ENCODE measurements at regions not wholly inside any gene's neighbourhood (a gene's known extent, or its start where the extent isn't known, plus 50 kb on each side); places are given as distances from the start of the nearest gene placed in this dataset.

DNA sequence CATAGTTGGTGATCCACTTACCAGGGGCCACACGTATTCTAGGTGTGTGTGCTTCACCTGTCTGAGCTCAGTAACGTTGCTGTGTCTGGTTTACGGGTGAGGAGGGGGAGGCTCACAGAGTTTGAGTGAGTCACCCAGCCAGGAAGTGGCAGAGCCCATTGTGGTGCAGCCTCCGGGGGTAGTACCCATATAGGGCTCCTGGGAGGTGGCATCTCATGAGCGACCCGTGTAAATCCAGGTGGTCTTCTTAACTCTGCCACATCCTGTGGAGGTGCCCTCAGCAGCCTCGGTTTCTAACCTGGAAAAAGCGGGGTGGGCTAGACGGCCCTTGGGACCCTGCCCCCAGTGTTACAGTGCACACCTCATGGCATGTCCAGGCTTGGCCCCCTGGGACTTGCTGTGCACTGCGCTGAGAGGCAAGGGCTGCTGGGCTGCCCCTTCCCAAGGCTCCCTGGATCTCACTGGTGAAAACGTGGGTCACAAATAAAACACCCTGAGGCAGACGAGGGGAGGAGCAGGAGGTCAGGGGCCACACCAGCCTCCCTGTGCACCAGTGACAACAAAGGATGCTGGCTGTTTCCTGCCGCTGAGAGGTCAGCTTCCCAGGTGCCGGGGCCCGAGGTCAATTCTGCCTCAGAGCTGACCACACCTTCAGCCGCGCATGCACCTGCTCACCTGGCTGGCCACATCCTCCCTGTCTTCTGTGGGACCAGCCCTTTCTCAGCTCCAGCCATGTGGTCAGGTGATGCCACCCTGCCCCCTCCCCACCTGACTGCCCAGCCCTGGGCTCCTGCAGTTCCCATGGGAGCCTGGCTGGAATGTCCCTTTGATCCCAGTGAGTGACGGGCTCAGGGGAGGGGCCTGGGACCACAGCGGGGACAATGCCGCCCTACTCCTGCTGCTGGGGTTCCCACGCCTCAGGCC lies 305.1 kb downstream of the CTTN start:
- Mint-ChIP-seq H3K27ac (no peak overlapping the region), H3K36me3 (ENCODE audit: low read depth) (no peaks in the 10 kb centered on the region), H3K9me3 (ENCODE audit: low read depth) (no peaks in the 10 kb centered on the region), H3K4me1 (no peaks in the 10 kb centered on the region), H3K4me3 (no peak overlapping the region), H3K27me3 (peaks cover 1% of the 10 kb centered on the region)
- ATAC-seq = no peak
- ChIA-PET POLR2A (no interaction called here), CTCF (no interaction called here)
- intact Hi-C loops (cut with DNase I, micrococcal nuclease) = no loop called here
- DNase-seq = no peak

- Mint-ChIP-seq H3K27me3 (peaks cover 4% of the 10 kb centered on the region), H3K36me3 (ENCODE audit: low read depth) (no peaks in the 10 kb centered on the region), H3K9me3 (ENCODE audit: low read depth) (no peaks in the 10 kb centered on the region), H3K4me3 (no peak overlapping the region), H3K4me1 (no peaks in the 10 kb centered on the region), H3K27ac (no peak overlapping the region)
- no peak for DNase-seq
- no peak for ATAC-seq
- ChIA-PET CTCF (no interaction called here), POLR2A (no interaction called here)
- intact Hi-C loops (cut with DNase I, micrococcal nuclease) = no loop called here
These were observed 306.8 kb downstream of the CTTN start for GRCh38 chr11:70705097-70705496.

GRCh38 chr11:70705930-70706329 lies 307.6 kb downstream of the CTTN start:
- ChIA-PET CTCF (no interaction called here), POLR2A (no interaction called here)
- intact Hi-C loops (cut with DNase I, micrococcal nuclease) = no loop called here
- Mint-ChIP-seq H3K4me1 (no peaks in the 10 kb centered on the region), H3K36me3 (ENCODE audit: low read depth) (no peaks in the 10 kb centered on the region), H3K4me3 (no peak overlapping the region), H3K27me3 (peaks cover 5% of the 10 kb centered on the region), H3K9me3 (ENCODE audit: low read depth) (no peaks in the 10 kb centered on the region), H3K27ac (no peak overlapping the region)
- DNase-seq = no peak
- no peak for ATAC-seq

GRCh38 chr11:70707821-70708220 lies 309.5 kb downstream of the CTTN start:
- H3K27me3 Mint-ChIP-seq = peaks cover 7% of the 10 kb centered on the region
- no peak overlapping the region for H3K4me3 Mint-ChIP-seq
- no peaks in the 10 kb centered on the region for H3K4me1 Mint-ChIP-seq
- intact Hi-C loops (cut with DNase I, micrococcal nuclease) = no loop called here
- POLR2A ChIA-PET = no interaction called here
- no peak for DNase-seq
- no peak for ATAC-seq
- no peaks in the 10 kb centered on the region for H3K36me3 Mint-ChIP-seq (ENCODE audit: low read depth)
- no peak overlapping the region for H3K27ac Mint-ChIP-seq
- CTCF ChIA-PET = no interaction called here
- H3K9me3 Mint-ChIP-seq (ENCODE audit: low read depth) = no peaks in the 10 kb centered on the region

DNA sequence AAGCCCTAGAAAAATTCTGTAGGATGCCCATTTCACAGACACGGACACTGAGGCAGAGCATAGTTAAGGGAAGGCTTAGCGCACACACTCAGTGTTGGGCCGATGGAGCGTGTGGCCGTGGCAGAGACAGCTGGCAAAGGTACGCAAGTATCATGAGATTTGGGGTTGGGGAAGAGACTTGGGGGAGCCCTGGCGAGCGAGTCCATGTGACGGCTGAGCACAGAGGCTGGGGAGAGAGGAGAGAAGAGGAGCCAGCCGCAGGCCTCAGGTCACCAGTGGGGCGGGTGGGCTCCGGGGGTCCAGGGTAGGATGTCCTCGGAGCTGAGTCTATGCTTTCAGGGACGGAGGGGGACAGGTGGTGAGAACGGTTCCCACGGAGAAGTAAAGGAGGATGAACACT lies 311.3 kb downstream of the CTTN start:
- CTCF ChIA-PET = interaction anchor here (0.6 kb wide), 3 partner anchors 59 to 714 kb away, joined by 3 read pairs; no protein-coding TSS in a partner anchor
- Mint-ChIP-seq H3K4me1 (no peaks in the 10 kb centered on the region), H3K27ac (no peak overlapping the region), H3K27me3 (peaks cover 8% of the 10 kb centered on the region), H3K4me3 (no peak overlapping the region), H3K9me3 (ENCODE audit: low read depth) (no peaks in the 10 kb centered on the region), H3K36me3 (ENCODE audit: low read depth) (no peaks in the 10 kb centered on the region)
- DNase-seq (no peak), ATAC-seq (no peak)
- intact Hi-C loops (cut with DNase I, micrococcal nuclease) = no loop called here
- POLR2A ChIA-PET = no interaction called here

GRCh38 chr11:70710192-70710591 lies 311.9 kb downstream of the CTTN start:
- Mint-ChIP-seq H3K4me1 (no peaks in the 10 kb centered on the region), H3K36me3 (ENCODE audit: low read depth) (no peaks in the 10 kb centered on the region), H3K27ac (no peak overlapping the region), H3K4me3 (no peak overlapping the region), H3K27me3 (peaks cover 8% of the 10 kb centered on the region), H3K9me3 (ENCODE audit: low read depth) (no peaks in the 10 kb centered on the region)
- POLR2A ChIA-PET = no interaction called here
- DNase-seq (no peak), ATAC-seq (no peak)
- intact Hi-C loops (cut with DNase I, micrococcal nuclease) = no loop called here
- CTCF ChIA-PET = no interaction called here

DNA sequence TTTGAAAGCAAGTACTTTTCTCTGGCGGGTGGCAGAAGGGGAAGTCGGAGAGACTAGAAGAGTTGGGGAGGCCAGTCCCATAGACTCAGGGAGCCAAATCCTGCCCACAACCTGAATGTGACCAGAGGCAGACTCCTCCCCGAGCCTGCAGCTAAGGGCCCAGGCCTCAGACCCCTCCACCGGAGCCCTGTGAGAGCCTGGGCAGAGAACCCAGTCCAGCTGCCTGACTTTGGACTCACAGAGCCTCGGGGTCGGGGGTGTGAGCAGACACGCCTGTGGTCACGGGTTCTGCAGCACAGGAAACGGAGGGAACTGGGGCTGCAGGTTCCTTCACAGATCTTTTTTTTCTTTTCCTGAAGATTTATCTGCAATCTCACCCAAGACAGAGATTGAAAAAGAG lies 312.3 kb downstream of the CTTN start:
- Mint-ChIP-seq H3K27me3 (peaks cover 8% of the 10 kb centered on the region), H3K36me3 (ENCODE audit: low read depth) (no peaks in the 10 kb centered on the region), H3K4me3 (no peak overlapping the region), H3K27ac (no peak overlapping the region), H3K9me3 (ENCODE audit: low read depth) (no peaks in the 10 kb centered on the region), H3K4me1 (no peaks in the 10 kb centered on the region)
- ChIA-PET POLR2A (no interaction called here), CTCF (no interaction called here)
- ATAC-seq = no peak
- no peak for DNase-seq
- intact Hi-C loops (cut with DNase I, micrococcal nuclease) = no loop called here

GRCh38 chr11:70711095-70711910 lies 313.0 kb downstream of the CTTN start:
- no peak for DNase-seq
- H3K27ac Mint-ChIP-seq = no peak overlapping the region
- H3K9me3 Mint-ChIP-seq (ENCODE audit: low read depth) = no peaks in the 10 kb centered on the region
- ChIA-PET CTCF (no interaction called here), POLR2A (no interaction called here)
- peaks cover 8% of the 10 kb centered on the region for H3K27me3 Mint-ChIP-seq
- no peaks in the 10 kb centered on the region for H3K36me3 Mint-ChIP-seq (ENCODE audit: low read depth)
- no peaks in the 10 kb centered on the region for H3K4me1 Mint-ChIP-seq
- intact Hi-C loops (cut with DNase I, micrococcal nuclease) = no loop called here
- no peak for ATAC-seq
- no peak overlapping the region for H3K4me3 Mint-ChIP-seq

DNA sequence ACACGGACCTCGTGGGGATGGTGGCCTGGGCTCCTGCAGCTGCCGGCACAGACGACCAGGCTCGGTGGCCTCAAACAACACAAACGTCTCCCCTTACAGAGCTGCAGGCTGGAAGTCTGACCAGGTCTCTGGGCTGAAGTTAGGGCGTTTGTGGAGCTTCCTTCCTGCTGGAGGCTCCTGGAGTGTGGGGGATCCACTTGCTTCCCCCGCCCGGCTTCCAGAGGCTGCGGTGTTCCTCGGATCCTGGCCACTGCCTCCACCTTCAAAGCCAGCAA lies 313.5 kb downstream of the CTTN start:
- H3K27ac Mint-ChIP-seq = no peak overlapping the region
- ATAC-seq = no peak
- H3K4me3 Mint-ChIP-seq = no peak overlapping the region
- CTCF ChIA-PET = no interaction called here
- no peaks in the 10 kb centered on the region for H3K4me1 Mint-ChIP-seq
- no peaks in the 10 kb centered on the region for H3K9me3 Mint-ChIP-seq (ENCODE audit: low read depth)
- intact Hi-C loops (cut with DNase I, micrococcal nuclease) = no loop called here
- no peak for DNase-seq
- POLR2A ChIA-PET = no interaction called here
- H3K36me3 Mint-ChIP-seq (ENCODE audit: low read depth) = no peaks in the 10 kb centered on the region
- H3K27me3 Mint-ChIP-seq = peaks cover 8% of the 10 kb centered on the region

DNA sequence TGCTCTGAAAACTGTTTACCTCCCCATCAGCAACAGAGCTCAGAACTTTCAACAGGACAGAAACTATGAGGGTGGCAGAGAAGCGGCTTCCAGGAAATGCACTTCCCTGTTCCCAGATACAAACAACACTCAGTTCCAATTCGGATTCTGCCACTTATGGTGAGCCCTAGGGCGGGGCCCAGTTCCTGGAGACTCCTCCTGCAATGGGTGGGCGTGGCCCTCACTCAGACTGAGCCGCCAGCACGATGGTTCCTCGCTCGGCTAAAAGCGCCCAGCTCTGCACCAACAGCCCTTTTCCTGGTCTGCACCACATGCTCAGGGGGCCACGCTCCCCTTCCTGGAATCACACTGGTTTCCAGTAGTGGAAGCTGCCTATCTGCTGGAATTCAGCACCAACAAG lies 314.1 kb downstream of the CTTN start:
- DNase-seq (no peak), ATAC-seq (no peak)
- H3K27me3 Mint-ChIP-seq = peaks cover 10% of the 10 kb centered on the region
- H3K9me3 Mint-ChIP-seq (ENCODE audit: low read depth) = no peaks in the 10 kb centered on the region
- no peak overlapping the region for H3K27ac Mint-ChIP-seq
- ChIA-PET POLR2A (no interaction called here), CTCF (no interaction called here)
- no peaks in the 10 kb centered on the region for H3K4me1 Mint-ChIP-seq
- H3K4me3 Mint-ChIP-seq = no peak overlapping the region
- H3K36me3 Mint-ChIP-seq (ENCODE audit: low read depth) = no peaks in the 10 kb centered on the region
- intact Hi-C loops (cut with DNase I, micrococcal nuclease) = no loop called here

DNA sequence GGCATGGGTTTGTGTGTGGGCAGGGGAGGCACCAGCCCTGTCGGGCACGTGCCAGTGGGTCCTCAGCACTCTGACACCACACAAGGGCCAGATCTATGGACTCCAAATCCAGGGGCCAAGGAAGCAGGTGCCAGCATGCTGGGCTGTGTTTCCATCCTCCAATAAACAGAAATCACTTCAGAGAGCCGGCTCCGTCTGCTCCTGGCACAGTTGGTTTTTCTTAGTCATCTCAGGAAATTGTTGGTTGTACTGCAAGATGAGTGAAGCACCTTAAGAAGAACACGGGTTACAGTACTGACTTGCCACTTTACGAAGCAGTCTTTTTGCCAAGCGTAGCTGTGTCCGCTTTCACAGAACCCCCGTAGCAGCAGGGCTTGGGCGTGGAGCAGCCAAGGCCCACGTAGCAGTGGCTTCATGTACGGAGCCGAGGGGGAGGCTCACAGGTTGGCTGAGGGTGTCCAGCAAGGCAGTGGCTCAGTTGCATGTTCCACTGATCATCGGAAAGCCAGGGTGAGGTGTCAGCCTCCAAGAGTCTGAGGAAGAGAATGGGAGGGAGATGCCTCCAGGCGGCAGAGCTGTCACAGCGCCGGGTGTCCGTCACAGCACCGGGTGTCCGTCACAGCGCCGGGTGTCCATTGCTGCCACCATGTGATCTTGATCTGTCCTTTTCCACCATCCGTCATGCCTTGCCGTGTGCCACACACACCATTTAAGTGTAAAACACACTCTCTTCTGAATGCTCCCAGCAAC lies 314.9 kb downstream of the CTTN start:
- DNase-seq = no peak
- H3K4me3 Mint-ChIP-seq = no peak overlapping the region
- no peaks in the 10 kb centered on the region for H3K9me3 Mint-ChIP-seq (ENCODE audit: low read depth)
- H3K27me3 Mint-ChIP-seq = peaks cover 10% of the 10 kb centered on the region
- intact Hi-C loops (cut with DNase I, micrococcal nuclease) = no loop called here
- ChIA-PET CTCF (no interaction called here), POLR2A (no interaction called here)
- no peak overlapping the region for H3K27ac Mint-ChIP-seq
- no peak for ATAC-seq
- H3K36me3 Mint-ChIP-seq (ENCODE audit: low read depth) = no peaks in the 10 kb centered on the region
- H3K4me1 Mint-ChIP-seq = no peaks in the 10 kb centered on the region

All from activated CD4-positive, alpha-beta T cell treated with anti-CD3 and anti-CD28 coated beads for 36 hours (primary cell).